ENCODE measurements at regions not wholly inside any gene's neighbourhood (a gene's known extent, or its start where the extent isn't known, plus 50 kb on each side); places are given as distances from the start of the nearest gene placed in this dataset.
A peak's percentile ranks its signal among the peaks of the same experiment; 100 is the strongest.

DNA sequence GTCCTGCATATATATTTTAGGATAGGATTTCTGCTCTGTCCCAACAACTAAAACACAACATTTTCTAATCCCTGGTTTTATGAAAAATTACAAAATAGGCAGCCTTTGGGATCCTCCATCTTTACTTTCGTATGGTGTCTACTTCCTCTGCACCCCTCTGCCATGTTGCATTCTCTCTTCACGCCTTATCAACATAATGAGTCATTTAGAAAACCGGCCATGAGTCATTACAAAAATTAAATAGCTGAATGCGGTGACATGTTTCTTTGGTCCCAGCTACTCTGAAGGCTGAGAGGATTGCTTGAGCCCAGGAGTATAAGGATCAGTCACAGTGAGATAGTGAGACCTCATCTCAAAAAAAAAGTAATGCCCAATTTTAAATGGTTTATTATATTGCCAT lies 148.1 kb upstream of the CELF2 start:
- DNase-seq (ENCODE audit: low read depth): no peak

DNA sequence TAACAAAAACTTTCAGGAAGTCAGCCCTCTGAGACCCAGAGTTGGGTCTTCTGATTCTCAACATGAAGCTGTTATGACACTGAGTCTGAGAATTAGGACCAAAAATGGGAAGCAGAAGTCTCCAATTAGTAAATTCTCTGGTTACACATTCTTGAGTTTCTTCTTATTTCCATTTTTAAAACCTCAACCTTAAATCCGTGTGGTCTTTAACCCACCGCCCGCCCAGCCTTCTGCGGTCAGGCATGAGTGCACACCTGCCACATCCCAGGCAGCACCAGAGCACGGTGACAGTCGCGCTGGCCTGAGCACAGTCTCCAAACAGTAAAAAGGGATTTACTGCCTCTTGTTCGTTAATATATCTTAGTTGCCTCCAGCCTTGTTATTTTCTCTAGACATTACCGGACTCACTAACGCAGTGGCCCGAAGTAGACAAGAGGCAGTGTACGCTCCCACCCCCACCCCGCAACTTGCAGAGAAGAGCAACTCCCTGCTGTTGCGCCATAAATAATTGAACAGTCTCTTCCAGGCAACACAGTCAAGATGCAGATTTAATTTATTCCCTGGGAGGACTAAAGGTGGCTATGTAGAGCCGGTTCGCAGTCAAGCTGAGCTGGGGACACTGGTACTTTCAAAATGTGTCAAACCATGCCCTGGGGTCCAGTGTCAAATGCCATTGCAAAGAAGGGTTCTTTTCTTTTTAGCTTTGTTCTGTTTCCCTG lies 147.0 kb upstream of the CELF2 start:
- no peak for DNase-seq (ENCODE audit: low read depth)

DNA sequence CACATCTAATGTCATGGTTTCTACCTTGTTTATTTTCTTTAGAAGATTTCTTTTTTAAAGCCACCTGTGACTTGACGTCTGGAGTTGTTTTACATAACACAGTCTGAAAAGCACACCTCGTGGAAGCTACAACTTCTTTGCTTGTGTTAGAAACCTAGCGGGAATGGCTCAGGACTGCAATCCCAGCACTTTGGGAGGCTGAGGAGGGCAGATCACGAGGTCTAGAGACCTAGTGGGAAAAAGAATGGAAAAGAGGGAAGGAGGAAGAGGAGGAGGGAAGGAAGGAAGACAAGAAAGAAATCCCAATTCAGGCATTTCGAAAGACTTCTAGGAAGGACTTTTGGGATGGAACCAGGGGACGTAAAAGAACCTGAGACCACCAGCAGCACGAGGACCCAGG lies 146.3 kb upstream of the CELF2 start:
- no peak for DNase-seq (ENCODE audit: low read depth)

DNA sequence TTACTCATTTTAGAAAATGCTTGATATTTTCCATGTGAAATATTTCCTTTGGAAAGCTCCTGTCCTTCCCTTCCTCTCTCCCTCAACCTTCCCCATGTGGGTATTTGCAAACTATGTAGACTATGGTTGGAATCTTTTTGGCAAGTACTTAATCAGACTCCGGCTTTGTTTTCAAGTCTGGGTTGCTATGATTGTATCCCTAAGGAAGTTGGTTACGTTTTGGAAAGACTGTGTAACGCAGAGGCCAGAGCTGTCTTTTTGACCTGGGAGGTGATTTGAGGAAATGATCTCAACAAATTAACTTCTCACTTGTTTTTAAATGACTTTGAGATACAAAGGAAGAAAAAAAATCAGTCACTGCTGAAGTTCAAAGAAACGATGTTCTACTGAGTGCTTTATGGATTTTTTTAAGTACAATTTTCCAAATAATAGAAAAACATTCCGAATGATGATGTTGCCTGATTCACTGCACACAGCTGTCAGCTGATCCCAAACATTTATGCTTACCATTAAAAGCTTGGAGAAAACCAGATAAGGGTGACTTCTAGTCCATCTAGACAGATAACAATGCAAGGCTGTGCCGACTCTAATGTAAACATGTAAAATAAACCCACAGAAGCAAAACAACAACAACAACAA lies 145.5 kb upstream of the CELF2 start:
- peak; percentile 53 for DNase-seq (ENCODE audit: low read depth)

DNA sequence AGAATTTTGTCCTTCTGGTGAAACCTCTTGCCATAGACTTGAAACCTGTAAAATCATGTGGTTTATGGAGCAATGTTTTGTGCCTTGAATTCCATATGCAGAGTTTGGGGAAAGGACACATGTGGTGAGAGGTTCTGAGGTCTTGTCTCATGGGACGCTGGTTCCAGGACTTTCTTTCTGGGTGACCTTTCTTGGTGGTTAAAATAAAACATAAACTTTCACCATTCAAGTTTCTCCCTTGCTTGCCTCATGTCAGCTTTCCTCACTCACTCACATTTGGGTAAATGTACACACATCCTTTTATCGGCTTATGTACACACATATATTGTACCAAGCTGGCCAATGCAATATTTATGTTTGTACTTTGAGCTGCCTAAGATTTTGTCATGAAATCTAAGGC lies 144.9 kb upstream of the CELF2 start:
- no peak for DNase-seq (ENCODE audit: low read depth)

DNA sequence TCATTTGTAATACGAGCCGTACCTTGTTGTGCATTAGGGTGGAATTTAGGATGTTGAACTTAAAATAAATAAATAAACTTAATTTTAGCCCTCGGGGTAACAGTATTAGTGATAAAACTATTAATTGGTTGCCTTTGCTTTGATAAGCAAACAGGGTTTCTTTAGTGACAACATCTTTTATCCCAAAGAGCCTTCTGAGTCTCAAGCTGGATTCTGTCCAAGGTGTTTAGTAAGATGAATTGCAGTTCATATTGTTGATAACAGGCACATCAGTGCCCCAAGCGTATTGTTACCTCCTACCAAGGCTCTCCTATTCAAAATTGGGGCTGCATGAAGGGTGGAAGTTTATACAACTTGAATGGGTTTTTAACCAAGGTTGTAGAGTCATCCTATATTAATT lies 144.4 kb upstream of the CELF2 start:
- DNase-seq (ENCODE audit: low read depth): no peak

DNA sequence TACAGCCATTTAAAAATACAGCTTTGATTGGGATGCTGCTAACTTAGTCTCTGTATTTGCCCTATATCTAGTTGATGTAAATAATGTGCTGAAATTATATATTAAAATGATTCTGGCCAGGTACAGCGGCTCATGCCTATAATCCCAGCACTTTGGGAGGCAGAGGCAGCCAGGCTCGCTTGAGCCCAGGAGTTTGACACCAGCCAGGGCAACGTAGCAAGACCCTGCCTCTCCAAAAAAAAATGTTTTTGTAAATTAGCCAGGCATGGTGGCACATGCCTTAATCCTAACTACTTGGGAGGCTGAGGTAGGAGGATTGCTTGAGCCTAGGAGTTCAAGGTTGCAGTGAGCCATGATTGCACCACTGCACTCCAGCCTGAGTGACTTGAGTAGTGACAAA lies 143.8 kb upstream of the CELF2 start:
- no peak for DNase-seq (ENCODE audit: low read depth)

DNA sequence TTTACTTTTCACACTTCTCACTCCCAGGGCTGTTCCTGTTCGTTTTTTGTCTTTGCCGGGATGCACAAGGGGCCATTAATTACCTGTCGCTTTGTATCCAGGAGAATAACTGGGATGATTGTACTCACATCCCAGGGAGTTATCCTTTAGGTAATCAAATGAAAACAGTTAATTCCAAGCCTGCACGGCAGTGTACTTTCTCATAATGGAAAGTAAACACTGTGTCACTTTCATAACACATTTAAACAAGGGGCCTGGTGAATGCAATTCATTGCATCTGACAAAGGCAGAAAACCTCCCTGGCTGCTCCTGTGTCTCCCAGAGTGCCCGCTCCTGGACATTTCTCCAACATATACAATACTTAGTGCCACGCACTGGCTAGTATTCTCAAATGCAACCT lies 138.7 kb upstream of the CELF2 start:
- no peak for DNase-seq (ENCODE audit: low read depth)

DNA sequence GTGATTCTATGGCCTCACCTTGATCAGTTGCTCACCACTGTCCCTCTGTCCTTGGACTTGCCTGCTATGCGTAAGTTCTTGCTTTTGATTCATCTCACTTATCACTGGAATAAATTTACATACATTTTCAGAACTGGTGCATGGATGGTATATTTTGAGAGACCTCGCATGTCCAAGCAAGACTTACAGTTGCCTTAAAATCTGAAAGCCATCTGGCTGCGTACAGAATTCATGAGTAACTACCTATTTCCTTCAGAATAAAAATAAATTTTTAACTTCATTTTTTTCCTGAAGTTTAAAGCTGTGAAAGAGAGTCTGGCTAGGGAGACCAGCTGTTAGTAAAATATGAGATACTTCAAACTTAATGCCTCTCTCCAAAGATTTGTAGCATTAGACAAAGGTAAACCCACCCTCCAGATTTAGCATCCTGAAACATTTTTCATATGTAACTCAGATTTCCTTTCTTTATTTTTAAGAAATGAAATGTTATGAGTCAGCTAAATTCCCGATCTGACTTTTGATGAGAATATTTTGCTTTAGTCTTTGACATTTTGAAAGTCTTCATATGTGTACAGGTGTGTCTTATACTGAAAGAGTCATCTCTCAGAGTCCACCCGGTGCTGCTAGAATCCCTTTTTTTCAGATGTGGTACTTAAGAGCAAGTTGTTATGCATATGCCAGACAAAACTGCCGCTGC lies 136.4 kb upstream of the CELF2 start:
- DNase-seq (ENCODE audit: low read depth): no peak

DNA sequence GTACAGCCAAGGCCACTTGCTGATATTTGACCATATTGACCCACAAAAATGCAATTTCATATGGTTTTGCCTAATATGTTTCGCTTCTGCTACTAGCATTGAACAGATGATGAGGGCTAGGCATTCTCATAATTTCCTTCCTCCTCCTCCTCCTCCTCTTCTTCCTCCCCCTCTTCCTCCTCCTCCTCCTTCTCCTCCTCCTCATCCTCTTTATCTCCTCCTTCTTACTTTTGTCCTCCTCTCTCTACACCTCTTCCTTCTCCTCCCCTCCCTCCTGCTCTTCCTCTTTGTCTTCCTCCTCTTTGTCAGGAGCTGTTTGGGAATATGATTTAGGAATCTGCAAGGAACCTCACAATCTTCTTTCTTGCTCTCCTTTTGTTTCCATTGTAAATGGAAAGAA lies 133.9 kb upstream of the CELF2 start:
- DNase-seq (ENCODE audit: low read depth): no peak

DNA sequence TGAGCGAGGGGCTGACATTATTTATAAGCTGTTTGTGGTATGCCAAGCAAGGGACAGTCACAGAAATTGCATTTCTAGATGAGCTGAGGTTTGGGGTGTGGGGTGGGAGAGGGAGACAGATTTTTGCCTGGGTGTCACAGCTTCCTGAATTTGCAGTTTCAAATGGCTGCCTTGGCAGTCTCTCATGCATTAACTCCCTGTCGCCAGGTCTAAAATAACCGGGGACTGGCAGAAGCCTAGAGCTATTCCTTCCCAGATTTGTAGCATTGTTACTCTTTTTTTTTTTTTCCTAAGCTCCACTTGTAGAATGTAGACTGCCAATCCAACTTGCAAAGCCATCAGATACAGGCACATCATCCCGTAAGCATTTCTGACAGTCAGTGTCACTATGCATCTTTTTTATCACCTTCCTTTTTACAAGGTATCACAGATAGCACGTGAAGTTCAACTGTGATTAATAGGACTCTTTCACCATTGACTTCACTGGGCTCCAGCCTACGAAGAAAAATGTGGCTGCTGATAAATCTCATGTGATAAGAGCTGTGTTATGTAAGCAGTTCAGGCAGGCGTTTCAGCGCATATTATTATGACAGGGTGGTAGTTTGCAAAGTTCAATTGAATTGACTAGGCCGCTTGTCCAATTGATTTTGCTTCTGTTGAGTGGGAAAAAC lies 130.7 kb upstream of the CELF2 start:
- no peak for DNase-seq (ENCODE audit: low read depth)

DNA sequence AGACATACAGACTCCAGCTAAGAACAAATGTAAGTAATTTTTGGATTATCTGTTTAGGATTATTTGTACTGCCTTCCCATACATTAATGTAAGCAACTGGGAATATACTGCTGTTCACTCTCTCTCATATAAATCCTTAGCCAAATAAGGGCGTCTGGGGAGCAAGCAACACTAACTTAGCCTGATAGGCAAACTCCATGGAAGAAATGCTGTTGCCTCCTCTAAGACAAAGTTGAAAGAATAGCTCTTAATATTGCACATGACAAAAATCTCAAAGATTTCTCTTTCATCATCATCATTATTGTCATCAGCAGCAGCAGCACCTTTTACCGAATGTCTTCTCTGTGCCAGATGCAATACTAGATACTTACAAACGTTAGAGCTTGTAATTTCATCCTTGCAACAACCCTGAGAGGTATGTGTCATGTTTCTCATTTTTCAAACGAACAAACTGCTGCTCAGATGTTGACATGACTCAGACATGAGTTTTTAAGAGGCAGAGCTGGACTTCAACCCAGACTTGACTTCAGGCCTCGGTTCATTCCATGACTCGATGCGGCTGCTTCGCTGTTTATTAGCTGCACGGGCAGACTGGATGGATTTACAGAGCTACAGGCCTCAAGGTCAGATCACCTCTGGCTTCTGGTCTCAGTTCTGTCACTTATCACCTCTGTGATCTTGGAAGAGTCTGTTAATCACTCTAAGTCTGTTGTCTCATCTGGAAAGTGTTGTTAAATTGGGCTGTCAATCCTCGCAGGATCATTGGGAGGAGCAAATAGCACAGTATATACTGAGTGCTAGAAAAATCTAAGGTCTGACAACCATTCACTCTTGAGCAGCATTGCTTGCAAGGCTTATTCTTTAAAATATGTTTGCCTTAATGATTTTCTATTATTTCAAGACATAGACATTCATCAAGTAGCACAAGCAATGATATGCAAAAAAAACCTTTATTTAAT lies 126.3 kb upstream of the CELF2 start:
- peak; percentile 49 for DNase-seq (ENCODE audit: low read depth)

DNA sequence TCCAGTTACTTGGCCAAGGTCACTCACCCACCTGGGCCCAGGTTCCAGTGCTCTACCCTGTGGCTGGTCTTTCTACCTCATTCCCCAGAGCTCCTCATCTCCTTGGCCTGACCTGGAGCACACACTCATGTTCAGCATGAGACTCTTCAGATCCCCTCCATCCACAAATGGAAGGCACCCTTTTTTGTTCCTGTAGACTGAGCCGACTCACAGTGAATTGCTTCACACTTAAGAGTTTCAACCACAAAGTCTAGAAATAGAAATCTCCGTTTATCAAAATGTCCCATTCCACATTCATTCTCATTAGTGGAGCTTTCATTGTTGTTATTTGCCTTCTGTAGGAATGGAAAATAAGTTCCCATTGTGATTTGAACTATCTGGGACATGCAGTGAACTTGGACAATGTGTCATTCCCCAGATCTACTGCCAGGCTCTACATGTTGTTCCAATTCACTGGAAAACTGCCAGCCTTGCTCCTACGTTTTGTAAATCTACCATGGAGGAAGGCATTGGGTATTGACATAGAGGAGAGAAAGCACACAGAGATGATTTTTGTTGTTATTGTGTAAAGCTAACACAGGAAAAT lies 125.3 kb upstream of the CELF2 start:
- no peak for DNase-seq (ENCODE audit: low read depth)

DNA sequence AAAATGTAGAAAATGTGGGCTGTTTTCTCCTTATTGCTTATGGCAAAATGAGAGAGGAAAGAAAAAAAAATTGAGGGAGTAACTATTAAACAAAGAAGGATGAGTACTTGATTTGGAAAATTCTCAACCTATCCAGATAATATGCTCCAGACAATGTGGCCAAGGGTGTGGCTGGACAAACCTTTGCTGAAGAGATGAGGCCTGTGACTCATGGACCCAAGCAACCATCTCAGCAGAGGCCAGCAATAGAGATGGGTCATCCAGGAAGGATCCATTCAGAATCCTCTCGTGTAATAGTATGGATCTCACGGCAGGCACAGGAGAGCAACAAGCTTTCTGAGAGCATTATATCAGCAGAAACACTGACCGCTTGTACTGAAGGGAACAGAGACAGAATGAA lies 120.3 kb upstream of the CELF2 start:
- no peak for DNase-seq (ENCODE audit: low read depth)

DNA sequence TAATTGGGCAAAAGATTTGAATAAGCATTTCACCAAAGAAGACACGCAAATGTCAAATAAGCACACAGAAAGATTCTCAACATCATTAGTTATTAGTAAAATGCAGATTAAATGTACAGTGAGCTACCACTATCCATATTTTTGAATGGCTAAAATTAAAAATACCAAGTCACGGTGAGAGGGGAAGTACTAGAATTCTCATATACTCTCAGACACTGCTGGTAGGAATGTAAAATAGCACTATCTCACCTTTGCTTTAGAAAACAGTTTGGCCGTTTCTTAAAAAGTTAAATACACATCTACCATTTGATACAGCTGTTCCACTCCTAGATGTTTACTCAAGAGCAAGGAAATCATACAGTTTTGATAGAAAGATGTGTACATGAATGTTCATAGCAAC lies 115.8 kb upstream of the CELF2 start:
- no peak for DNase-seq (ENCODE audit: low read depth)

DNA sequence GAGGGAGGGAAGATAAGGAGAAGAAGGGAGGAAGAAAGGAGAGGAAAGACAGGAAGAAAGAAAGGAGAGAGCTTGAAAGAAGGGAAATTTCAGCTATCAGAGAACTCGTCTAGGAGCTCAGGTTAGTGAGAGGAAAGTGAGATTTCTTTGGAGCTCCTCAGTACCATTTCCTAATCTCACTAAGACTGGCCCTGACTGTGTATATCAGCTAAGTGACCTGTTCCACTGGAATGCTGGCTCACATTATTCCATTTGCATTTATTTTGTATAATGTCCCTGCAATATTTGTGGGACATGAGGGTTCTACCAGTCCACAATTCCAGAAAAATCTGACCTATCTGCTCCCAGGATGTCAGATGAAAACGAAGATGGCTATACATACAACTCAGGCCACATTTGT lies 114.7 kb upstream of the CELF2 start:
- no peak for DNase-seq (ENCODE audit: low read depth)

DNA sequence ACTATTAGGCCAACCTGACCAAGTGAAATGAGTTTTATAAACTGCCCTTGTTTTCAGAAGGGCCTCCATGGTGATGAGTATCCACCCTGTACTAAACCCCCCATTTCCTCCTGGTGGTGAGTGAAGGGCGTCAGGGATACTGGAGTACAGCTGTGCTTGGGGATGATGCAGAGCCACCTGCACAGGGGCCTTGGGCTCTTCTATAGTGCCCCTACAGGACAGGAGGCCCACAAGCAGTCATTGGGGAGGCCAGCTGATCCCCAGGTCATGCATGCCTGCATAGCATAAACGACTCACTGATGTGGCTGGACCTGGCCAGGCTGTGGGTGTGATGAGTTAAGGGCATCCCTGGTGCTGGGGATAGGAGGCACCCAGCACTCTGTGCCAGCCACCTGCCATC lies 114.1 kb upstream of the CELF2 start:
- DNase-seq (ENCODE audit: low read depth): no peak

DNA sequence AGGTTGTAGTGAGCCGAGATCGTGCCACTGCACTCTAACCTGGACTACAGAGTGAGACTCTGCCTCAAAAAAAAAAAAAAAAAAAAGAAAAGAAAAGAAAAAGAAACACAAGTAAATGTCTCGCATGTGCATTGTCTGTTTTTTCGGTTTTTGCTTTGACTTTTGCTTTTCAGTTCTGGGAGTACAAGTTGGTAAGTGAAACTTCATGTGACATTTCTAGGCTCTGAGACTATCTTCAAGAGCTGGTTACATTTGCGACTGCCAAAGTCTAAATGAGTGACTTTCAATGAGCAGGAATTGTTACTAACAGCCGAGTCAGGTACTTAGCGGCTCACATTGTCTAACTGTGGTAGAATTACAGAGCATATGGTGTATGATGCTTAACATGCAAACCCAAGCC lies 107.0 kb upstream of the CELF2 start:
- DNase-seq (ENCODE audit: low read depth): no peak

DNA sequence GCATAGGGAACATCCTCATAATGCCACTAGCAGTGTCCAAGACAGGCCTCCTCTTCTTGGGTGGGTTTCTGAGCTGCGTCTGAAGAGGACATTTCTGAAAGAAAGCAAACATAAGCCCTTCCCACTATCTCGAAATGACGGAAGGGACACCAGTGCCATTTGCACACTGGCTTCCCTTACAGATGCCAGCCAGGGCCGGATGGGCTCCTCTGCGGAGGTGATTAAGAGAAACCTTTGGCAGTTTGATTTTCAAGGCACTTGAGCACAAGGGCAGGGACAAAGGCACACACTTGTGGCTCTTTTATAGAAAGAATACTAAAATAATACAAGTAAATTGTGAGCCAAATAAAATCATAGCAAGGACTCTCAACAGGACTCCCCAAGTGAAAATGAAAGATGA lies 106.6 kb upstream of the CELF2 start:
- no peak for DNase-seq (ENCODE audit: low read depth)

DNA sequence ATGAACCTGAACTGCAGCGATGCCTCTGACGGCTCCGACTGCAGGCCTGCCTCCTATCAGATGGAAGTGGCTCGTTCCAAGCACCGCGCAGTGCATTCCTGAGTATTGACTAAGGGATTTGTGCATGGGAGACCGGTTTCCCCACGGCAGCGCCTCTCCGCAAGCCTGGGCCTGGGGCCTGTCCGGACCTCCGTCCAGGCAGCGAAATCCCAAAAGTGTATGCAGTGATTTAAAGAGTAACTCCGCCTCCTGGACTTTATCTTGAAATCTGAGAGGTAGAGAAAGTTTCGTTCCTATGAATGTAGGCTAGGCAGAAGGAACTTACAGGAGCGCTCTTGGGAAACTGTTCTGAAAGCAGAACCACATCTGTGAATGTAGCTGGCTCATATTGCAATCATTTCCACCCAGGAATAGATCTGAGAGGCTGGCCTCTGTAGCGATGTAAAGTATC lies 106.2 kb upstream of the CELF2 start:
- peak; percentile 79 for DNase-seq (ENCODE audit: low read depth)

DNA sequence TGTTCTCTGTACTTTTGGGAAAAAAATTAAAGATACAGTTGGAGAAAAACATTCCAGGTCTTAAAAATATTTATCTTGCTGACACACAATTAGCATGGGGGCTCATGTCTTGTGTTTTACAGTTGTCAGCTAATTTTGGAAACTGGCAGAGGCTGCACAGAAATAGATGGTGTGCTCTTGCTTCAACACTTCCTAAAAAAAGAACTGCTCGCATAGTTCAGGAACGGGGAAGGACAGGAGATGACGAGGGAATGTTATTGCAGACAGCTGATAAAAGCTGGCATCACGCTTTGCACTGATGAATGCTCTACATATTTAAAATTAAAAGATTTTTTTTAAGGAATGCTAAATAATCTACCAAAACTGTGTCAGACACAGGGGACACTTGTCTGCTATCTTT lies 103.5 kb upstream of the CELF2 start:
- no peak for DNase-seq (ENCODE audit: low read depth)

Data from fibroblast of the conjunctiva (primary cell).